Hepatocyte (in vitro differentiated cells): ENCODE measurements at regions not wholly inside any gene's neighbourhood (a gene's known extent, or its start where the extent isn't known, plus 50 kb on each side); places are given as distances from the start of the nearest gene placed in this dataset.

ENCODE experiments used
- DNase-seq: peaks from one replicate; pipeline ENCODE4 v3.0.0-alpha.2; 2016; ENCODE audit warnings: low spot score
- H2AFZ ChIP-seq: fragments of 200-600 bp; sonication (generic); 2 replicates; pipeline ENCODE4 v1.6.0; 2016; ENCODE audit warnings: antibody characterized with exemption, mild to moderate bottlenecking
- H3K27ac ChIP-seq: fragments of 200-600 bp; sonication (generic); 2 replicates; pipeline ENCODE4 v1.5.1; 2016; ENCODE audit warnings: mild to moderate bottlenecking
- H3K27me3 ChIP-seq: fragments of 200-600 bp; sonication (generic); 2 replicates; pipeline ENCODE4 v1.6.1; 2016
- H3K36me3 ChIP-seq: fragments of 200-600 bp; sonication (generic); replicated peaks from 2 replicates; pipeline ENCODE4 v1.5.1; 2016; ENCODE audit warnings: low read depth; ENCODE audit not compliant: insufficient read depth
- H3K4me1 ChIP-seq: fragments of 200-600 bp; sonication (generic); 2 replicates; pipeline ENCODE4 v1.5.1; 2016; ENCODE audit warnings: mild to moderate bottlenecking, moderate library complexity; ENCODE audit not compliant: insufficient read depth
- H3K4me2 ChIP-seq: fragments of 200-600 bp; sonication (generic); 2 replicates; pipeline ENCODE4 v1.6.0; 2016
- H3K4me3 ChIP-seq: fragments of 200-600 bp; sonication (generic); 2 replicates; pipeline ENCODE4 v1.5.1; 2016; ENCODE audit warnings: mild to moderate bottlenecking
- H3K79me2 ChIP-seq: fragments of 200-600 bp; sonication (generic); 2 replicates; pipeline ENCODE4 v1.6.0; 2017; ENCODE audit warnings: mild to moderate bottlenecking
- H3K9me2 ChIP-seq: fragments of 200-600 bp; sonication (generic); replicated peaks from 2 replicates; pipeline ENCODE4 v1.6.0; 2017; ENCODE audit warnings: mild to moderate bottlenecking; ENCODE audit not compliant: insufficient read depth
- H3K9me3 ChIP-seq: fragments of 200-600 bp; sonication (generic); 2 replicates; pipeline ENCODE4 v1.5.1; 2016; ENCODE audit warnings: low read depth, mild to moderate bottlenecking
- H4K20me1 ChIP-seq: fragments of 200-600 bp; sonication (generic); 2 replicates; pipeline ENCODE4 v1.6.0; 2016; ENCODE audit warnings: mild to moderate bottlenecking; ENCODE audit not compliant: insufficient read depth, poor library complexity, severe bottlenecking
- CTCF ChIP-seq: fragments of 200-600 bp; sonication (generic); IDR thresholded peaks from 2 replicates; pipeline ENCODE4 v1.5.1; 2016; ENCODE audit warnings: antibody characterized with exemption, mild to moderate bottlenecking; ENCODE audit not compliant: poor library complexity
- EZH2 ChIP-seq: fragments of 200-600 bp; sonication (generic); IDR thresholded peaks from 2 replicates; pipeline ENCODE4 v1.6.1; 2016; ENCODE audit warnings: antibody characterized with exemption, mild to moderate bottlenecking, borderline replicate concordance
- EZH2phosphoT487 ChIP-seq: fragments of 200-600 bp; sonication (generic); IDR thresholded peaks from one replicate; pipeline ENCODE4 v1.6.1; 2018; ENCODE audit warnings: antibody characterized with exemption, mild to moderate bottlenecking, low read depth, moderate library complexity; ENCODE audit not compliant: unreplicated experiment, severe bottlenecking
- WGBS: methylation state at CpG from one replicate; pipeline ENCODE4 v1.1.6; 2016; ENCODE audit warnings: low lambda C conversion rate; ENCODE audit errors: missing lambda C conversion rate; 5-methylcytosine and 5-hydroxymethylcytosine counted together

GRCh38 chr4:123919576-123920098 lies 523.0 kb downstream of the SPRY1 start:
- WGBS = 82% methylated on average over 4 of the region's 4 CpGs
- H3K4me1 ChIP-seq = peaks cover 3% of the 10 kb centered on the region
- TF ChIP-seq EZH2phosphoT487 = no peak
- TF ChIP-seq CTCF = no peak
- no peak for TF ChIP-seq EZH2

GRCh38 chr4:123921339-123921738 lies 524.7 kb downstream of the SPRY1 start:
- Histone ChIP-seq H2AFZ (no peak overlapping the region), H3K4me1 (peaks cover 3% of the 10 kb centered on the region)
- 43% methylated on average over 5 of the region's 5 CpGs for WGBS

More at GRCh38 chr4:123919576-123920098, 523.0 kb downstream of the SPRY1 start:
- no peaks in the 10 kb centered on the region for H4K20me1 ChIP-seq
- H2AFZ ChIP-seq = no peak overlapping the region
- no peaks in the 10 kb centered on the region for H3K36me3 ChIP-seq
- H3K27me3 ChIP-seq = no peaks in the 10 kb centered on the region
- H3K9me3 ChIP-seq = no peaks in the 10 kb centered on the region
- no peak overlapping the region for H3K27ac ChIP-seq
- no peaks in the 10 kb centered on the region for H3K9me2 ChIP-seq
- H3K4me3 ChIP-seq = no peak overlapping the region
- no peaks in the 10 kb centered on the region for H3K79me2 ChIP-seq
- H3K4me2 ChIP-seq = no peak overlapping the region
- no peak for DNase-seq

GRCh38 chr4:123922847-123923246 lies 526.3 kb downstream of the SPRY1 start:
- no peaks in the 10 kb centered on the region for H3K9me3 ChIP-seq
- H3K4me1 ChIP-seq = peaks cover 3% of the 10 kb centered on the region
- H3K36me3 ChIP-seq = no peaks in the 10 kb centered on the region
- no peak for DNase-seq
- H3K4me2 ChIP-seq = no peak overlapping the region
- no peak overlapping the region for H2AFZ ChIP-seq
- no peak overlapping the region for H3K4me3 ChIP-seq
- no peak overlapping the region for H3K27ac ChIP-seq
- TF ChIP-seq EZH2phosphoT487 (no peak), EZH2 (no peak), CTCF (no peak)
- no peaks in the 10 kb centered on the region for H4K20me1 ChIP-seq
- no peaks in the 10 kb centered on the region for H3K9me2 ChIP-seq
- H3K27me3 ChIP-seq = no peaks in the 10 kb centered on the region
- H3K79me2 ChIP-seq = no peaks in the 10 kb centered on the region

More at GRCh38 chr4:123921339-123921738, 524.7 kb downstream of the SPRY1 start:
- Histone ChIP-seq H3K79me2 (no peaks in the 10 kb centered on the region), H3K4me2 (no peak overlapping the region), H3K36me3 (no peaks in the 10 kb centered on the region), H3K27me3 (no peaks in the 10 kb centered on the region), H4K20me1 (no peaks in the 10 kb centered on the region), H3K9me3 (no peaks in the 10 kb centered on the region), H3K4me3 (no peak overlapping the region), H3K27ac (no peak overlapping the region), H3K9me2 (no peaks in the 10 kb centered on the region)
- no peak for DNase-seq
- TF ChIP-seq EZH2phosphoT487 (no peak), CTCF (no peak), EZH2 (no peak)

GRCh38 chr4:123924536-123924935 lies 527.9 kb downstream of the SPRY1 start:
- no peaks in the 10 kb centered on the region for H3K36me3 ChIP-seq
- H3K9me2 ChIP-seq = no peaks in the 10 kb centered on the region
- peaks cover 3% of the 10 kb centered on the region for H3K4me1 ChIP-seq
- H4K20me1 ChIP-seq = no peaks in the 10 kb centered on the region
- WGBS = 78% methylated on average over 3 of the region's 3 CpGs
- H3K9me3 ChIP-seq = no peaks in the 10 kb centered on the region
- DNase-seq = no peak
- no peak overlapping the region for H3K27ac ChIP-seq
- H3K4me3 ChIP-seq = no peak overlapping the region
- H2AFZ ChIP-seq = no peak overlapping the region
- H3K27me3 ChIP-seq = no peaks in the 10 kb centered on the region
- H3K4me2 ChIP-seq = no peak overlapping the region
- TF ChIP-seq CTCF (no peak), EZH2phosphoT487 (no peak), EZH2 (no peak)
- H3K79me2 ChIP-seq = no peaks in the 10 kb centered on the region
